HG03442 (cell line): ENCODE measurements at regions not wholly inside any gene's neighbourhood (a gene's known extent, or its start where the extent isn't known, plus 50 kb on each side); places are given as distances from the start of the nearest gene placed in this dataset.

Experiments used
- ATAC-seq: cut with Tn5 transposase; IDR thresholded peaks from one replicate; pipeline ENCODE4 v1.9.1; 2021; ENCODE audit warnings: mild to moderate bottlenecking, moderate library complexity; ENCODE audit not compliant: unreplicated experiment

GRCh38 chr2:213202011-213202410 lies 50.6 kb upstream of the IKZF2 start:
- no peak for ATAC-seq

GRCh38 chr2:213205944-213206343 lies 54.5 kb upstream of the IKZF2 start:
- ATAC-seq: no peak

GRCh38 chr2:213213186-213213585 lies 61.8 kb upstream of the IKZF2 start:
- ATAC-seq: no peak

- ATAC-seq: no peak
These were observed 62.8 kb upstream of the IKZF2 start for GRCh38 chr2:213214209-213214608.

- no peak for ATAC-seq
These were observed 65.0 kb upstream of the IKZF2 start for GRCh38 chr2:213216461-213216860.

GRCh38 chr2:213219816-213220215 lies 64.4 kb upstream of the SPAG16 start:
- no peak for ATAC-seq

- no peak for ATAC-seq
These were observed 63.2 kb upstream of the SPAG16 start for GRCh38 chr2:213220967-213221603.

GRCh38 chr2:213221957-213222356 lies 62.3 kb upstream of the SPAG16 start:
- no peak for ATAC-seq

- ATAC-seq: no peak
These were observed 59.9 kb upstream of the SPAG16 start for GRCh38 chr2:213224366-213224765.

GRCh38 chr2:213225866-213226265 lies 58.4 kb upstream of the SPAG16 start:
- no peak for ATAC-seq

GRCh38 chr2:213227458-213227857 lies 56.8 kb upstream of the SPAG16 start:
- ATAC-seq: peak; percentile 99

GRCh38 chr2:213228638-213229037 lies 55.6 kb upstream of the SPAG16 start:
- no peak for ATAC-seq

- no peak for ATAC-seq
These were observed 54.5 kb upstream of the SPAG16 start for GRCh38 chr2:213229814-213230213.

GRCh38 chr2:213231966-213232365 lies 52.3 kb upstream of the SPAG16 start:
- no peak for ATAC-seq

- ATAC-seq: peak; percentile 96
These were observed 51.4 kb upstream of the SPAG16 start for GRCh38 chr2:213232649-213233437.

GRCh38 chr2:213233438-213234330 lies 50.6 kb upstream of the SPAG16 start:
- ATAC-seq: no peak
